ENCODE measurements at regions not wholly inside any gene's neighbourhood (a gene's known extent, or its start where the extent isn't known, plus 50 kb on each side); places are given as distances from the start of the nearest gene placed in this dataset.

DNA sequence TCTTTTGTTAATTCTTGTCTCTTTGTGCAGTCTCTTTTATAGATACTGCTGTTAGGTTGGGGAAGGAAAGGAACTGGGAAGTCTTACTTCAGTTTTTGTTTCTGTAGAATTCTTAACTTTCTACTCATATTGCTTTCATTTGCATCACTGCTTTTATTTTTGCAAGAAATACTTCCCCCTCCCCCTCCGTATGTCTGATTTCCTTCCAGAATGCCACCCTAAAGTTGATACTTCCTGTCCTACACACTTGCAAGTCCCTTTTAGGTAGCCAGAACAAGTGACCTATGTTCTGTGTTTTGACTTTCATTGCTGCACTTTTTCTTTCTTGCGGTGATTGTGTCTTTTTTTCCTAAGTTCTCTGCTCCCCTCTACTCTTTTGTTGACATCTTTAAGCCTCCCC lies 477.4 kb downstream of the RSL24D1 start:
- no peak for DNase-seq

GRCh38 chr15:54707805-54708752 lies 488.7 kb downstream of the RSL24D1 start:
- no peak for DNase-seq

GRCh38 chr15:54687628-54688027 lies 509.1 kb downstream of the RSL24D1 start:
- DNase-seq, result no peak

Data from OCI-M1 (cell line).